Panc1 (cell line): ENCODE measurements at regions not wholly inside any gene's neighbourhood (a gene's known extent, or its start where the extent isn't known, plus 50 kb on each side); places are given as distances from the start of the nearest gene placed in this dataset.

Experiments used
- ATAC-seq: fragments of 200-7000 bp; cut with Tn5 transposase; 2 replicates; pipeline ENCODE4 v1.9.1; 2020; ENCODE audit warnings: mild to moderate bottlenecking, moderate library complexity
- BruUV-seq: library from RNA; stranded (reverse); fragments of 400-500 nt; replicated peaks from 2 replicates; lab custom pipeline; 2021; lab: Mats Ljungman, UMichigan
- CTCF ChIA-PET: fragments of 300-600 bp; sonication (Branson Sonifier 250); formaldehyde crosslinking; loops from one replicate; lab custom pipeline; 2022; ENCODE audit warnings: antibody characterized with exemption; lab: Charles Lee
- POLR2A ChIA-PET: fragments of 300-600 bp; sonication (Branson Sonifier 250); formaldehyde crosslinking; loops from one replicate; lab custom pipeline; 2022; ENCODE audit warnings: antibody characterized with exemption; lab: Charles Lee
- DNase-seq: peaks from one replicate; pipeline ENCODE4 v3.0.0-alpha.2; 2010; ENCODE audit warnings: low read depth, low spot score
- H3K27ac ChIP-seq: 2 replicates; pipeline ENCODE4 v1.5.1; 2011; ENCODE audit warnings: mild to moderate bottlenecking, low read length, inconsistent platforms
- H3K27me3 ChIP-seq: fragments of 200-500 bp; sonication (Bioruptor generic); 2 replicates; pipeline ENCODE4 v1.6.0; 2014; ENCODE audit warnings: low read length, inconsistent platforms; ENCODE audit not compliant: control insufficient read depth, insufficient read depth
- H3K36me3 ChIP-seq: fragments of 200-500 bp; sonication (Bioruptor generic); 2 replicates; pipeline ENCODE4 v1.5.1; 2014; ENCODE audit warnings: inconsistent platforms, mild to moderate bottlenecking, low read length, moderate library complexity; ENCODE audit not compliant: control insufficient read depth, insufficient read depth
- H3K4me1 ChIP-seq: 2 replicates; pipeline ENCODE4 v1.5.1; 2011; ENCODE audit warnings: inconsistent platforms, mild to moderate bottlenecking, low read length, moderate library complexity; ENCODE audit not compliant: control insufficient read depth, insufficient read depth
- H3K4me3 ChIP-seq, 2 experiments: 2 replicates each; pipeline ENCODE4 v1.5.1; 2011 to 2012; ENCODE audit warnings: low read depth in 2 of 2, low read length in 2 of 2, mild to moderate bottlenecking in 2 of 2, inconsistent platforms in 1 of 2, moderate library complexity in 1 of 2
- H3K9me3 ChIP-seq: fragments of 200-500 bp; sonication (Bioruptor generic); 2 replicates; pipeline ENCODE4 v1.5.1; 2014; ENCODE audit warnings: low read depth, mild to moderate bottlenecking, inconsistent platforms, low read length, moderate library complexity; ENCODE audit not compliant: control insufficient read depth, insufficient read depth
- POLR2AphosphoS5 ChIP-seq: IDR thresholded peaks from 2 replicates; pipeline ENCODE4 v1.6.1; 2012; ENCODE audit warnings: mild to moderate bottlenecking, low read depth, low read length, moderate library complexity
- SIN3A ChIP-seq: IDR thresholded peaks from 2 replicates; pipeline ENCODE4 v1.6.1; 2012; ENCODE audit warnings: low read depth, mild to moderate bottlenecking, low read length, moderate library complexity, borderline replicate concordance; ENCODE audit not compliant: insufficient read depth
- TCF7L2 ChIP-seq: IDR thresholded peaks from 2 replicates; pipeline ENCODE4 v1.6.1; 2011; ENCODE audit warnings: mild to moderate bottlenecking, low read depth, low read length, inconsistent platforms
- in situ Hi-C: cut with HindIII; loops from 2 replicates; pipeline ENCODE4 v1.10.0; 2016; ENCODE audit warnings: low sequenced_read_pairs, low pct_unique_long_range_greater_than_20kb
- intact Hi-C: fragments of 100-400 bp; cut with micrococcal nuclease; formaldehyde crosslinking; loops from one replicate; pipeline ENCODE4 v1.10.0; 2022; ENCODE audit not compliant: unreplicated experiment
- TF ChIP-seq, protein P1 (sequence below): fragments of 450-650 bp; IDR thresholded peaks from 2 replicates; pipeline ENCODE4 v1.5.1; 2017; ENCODE audit warnings: mild to moderate bottlenecking
- TF ChIP-seq, protein P2 (sequence below), 2 experiments: IDR thresholded peaks; 2 replicates each; pipeline ENCODE4 v1.6.1; 2011 to 2012; ENCODE audit warnings: low read depth in 2 of 2, control low read depth in 1 of 2, low read length in 1 of 2, mild to moderate bottlenecking in 1 of 2, moderate library complexity in 1 of 2; ENCODE audit not compliant: insufficient read depth in 1 of 2

DNA sequence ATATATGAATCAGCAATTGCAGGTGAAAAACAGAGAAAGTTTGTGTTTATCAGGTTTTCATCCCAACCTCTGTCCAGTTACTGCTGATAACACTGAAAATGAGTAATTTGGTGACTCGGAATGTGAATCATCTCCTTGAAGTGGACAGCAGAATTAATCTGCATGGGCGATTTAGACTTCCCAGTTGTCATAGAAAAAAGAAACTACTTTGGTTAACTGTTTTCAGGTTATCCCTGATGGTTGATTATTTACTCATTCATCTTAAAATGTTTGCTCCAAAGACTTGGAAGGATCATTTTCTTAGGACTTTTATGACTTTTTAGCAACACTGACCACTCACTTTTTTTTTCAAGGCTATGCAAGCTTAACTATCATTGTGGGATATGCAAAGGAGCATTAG lies 504.1 kb upstream of the ANKRD30A start:
- H3K27ac ChIP-seq = no peak overlapping the region
- H3K27me3 ChIP-seq = no peaks in the 10 kb centered on the region
- ChIA-PET CTCF (no interaction called here), POLR2A (no interaction called here)
- no TSS peak for BruUV-seq
- no peak for DNase-seq
- intact Hi-C loops (no loop called here), in situ Hi-C loops (no loop called here)
- TF ChIP-seq SIN3A = no peak
- TF ChIP-seq, protein P1, sequence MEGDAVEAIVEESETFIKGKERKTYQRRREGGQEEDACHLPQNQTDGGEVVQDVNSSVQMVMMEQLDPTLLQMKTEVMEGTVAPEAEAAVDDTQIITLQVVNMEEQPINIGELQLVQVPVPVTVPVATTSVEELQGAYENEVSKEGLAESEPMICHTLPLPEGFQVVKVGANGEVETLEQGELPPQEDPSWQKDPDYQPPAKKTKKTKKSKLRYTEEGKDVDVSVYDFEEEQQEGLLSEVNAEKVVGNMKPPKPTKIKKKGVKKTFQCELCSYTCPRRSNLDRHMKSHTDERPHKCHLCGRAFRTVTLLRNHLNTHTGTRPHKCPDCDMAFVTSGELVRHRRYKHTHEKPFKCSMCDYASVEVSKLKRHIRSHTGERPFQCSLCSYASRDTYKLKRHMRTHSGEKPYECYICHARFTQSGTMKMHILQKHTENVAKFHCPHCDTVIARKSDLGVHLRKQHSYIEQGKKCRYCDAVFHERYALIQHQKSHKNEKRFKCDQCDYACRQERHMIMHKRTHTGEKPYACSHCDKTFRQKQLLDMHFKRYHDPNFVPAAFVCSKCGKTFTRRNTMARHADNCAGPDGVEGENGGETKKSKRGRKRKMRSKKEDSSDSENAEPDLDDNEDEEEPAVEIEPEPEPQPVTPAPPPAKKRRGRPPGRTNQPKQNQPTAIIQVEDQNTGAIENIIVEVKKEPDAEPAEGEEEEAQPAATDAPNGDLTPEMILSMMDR = no peak
- TF ChIP-seq TCF7L2 = no peak
- TF ChIP-seq, protein P2, sequence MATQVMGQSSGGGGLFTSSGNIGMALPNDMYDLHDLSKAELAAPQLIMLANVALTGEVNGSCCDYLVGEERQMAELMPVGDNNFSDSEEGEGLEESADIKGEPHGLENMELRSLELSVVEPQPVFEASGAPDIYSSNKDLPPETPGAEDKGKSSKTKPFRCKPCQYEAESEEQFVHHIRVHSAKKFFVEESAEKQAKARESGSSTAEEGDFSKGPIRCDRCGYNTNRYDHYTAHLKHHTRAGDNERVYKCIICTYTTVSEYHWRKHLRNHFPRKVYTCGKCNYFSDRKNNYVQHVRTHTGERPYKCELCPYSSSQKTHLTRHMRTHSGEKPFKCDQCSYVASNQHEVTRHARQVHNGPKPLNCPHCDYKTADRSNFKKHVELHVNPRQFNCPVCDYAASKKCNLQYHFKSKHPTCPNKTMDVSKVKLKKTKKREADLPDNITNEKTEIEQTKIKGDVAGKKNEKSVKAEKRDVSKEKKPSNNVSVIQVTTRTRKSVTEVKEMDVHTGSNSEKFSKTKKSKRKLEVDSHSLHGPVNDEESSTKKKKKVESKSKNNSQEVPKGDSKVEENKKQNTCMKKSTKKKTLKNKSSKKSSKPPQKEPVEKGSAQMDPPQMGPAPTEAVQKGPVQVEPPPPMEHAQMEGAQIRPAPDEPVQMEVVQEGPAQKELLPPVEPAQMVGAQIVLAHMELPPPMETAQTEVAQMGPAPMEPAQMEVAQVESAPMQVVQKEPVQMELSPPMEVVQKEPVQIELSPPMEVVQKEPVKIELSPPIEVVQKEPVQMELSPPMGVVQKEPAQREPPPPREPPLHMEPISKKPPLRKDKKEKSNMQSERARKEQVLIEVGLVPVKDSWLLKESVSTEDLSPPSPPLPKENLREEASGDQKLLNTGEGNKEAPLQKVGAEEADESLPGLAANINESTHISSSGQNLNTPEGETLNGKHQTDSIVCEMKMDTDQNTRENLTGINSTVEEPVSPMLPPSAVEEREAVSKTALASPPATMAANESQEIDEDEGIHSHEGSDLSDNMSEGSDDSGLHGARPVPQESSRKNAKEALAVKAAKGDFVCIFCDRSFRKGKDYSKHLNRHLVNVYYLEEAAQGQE (IDR thresholded peaks at IDR 0.05; ENCODE audit: insufficient read depth in 1 of 2, low read depth in 2 of 2, low read length in 1 of 2) = no peak
- no peak for TF ChIP-seq POLR2AphosphoS5
- ATAC-seq = no peak
- no peak overlapping the region for H3K4me3 ChIP-seq
- H3K4me1 ChIP-seq = no peaks in the 10 kb centered on the region
- H3K9me3 ChIP-seq = no peaks in the 10 kb centered on the region
- no peaks in the 10 kb centered on the region for H3K36me3 ChIP-seq

DNA sequence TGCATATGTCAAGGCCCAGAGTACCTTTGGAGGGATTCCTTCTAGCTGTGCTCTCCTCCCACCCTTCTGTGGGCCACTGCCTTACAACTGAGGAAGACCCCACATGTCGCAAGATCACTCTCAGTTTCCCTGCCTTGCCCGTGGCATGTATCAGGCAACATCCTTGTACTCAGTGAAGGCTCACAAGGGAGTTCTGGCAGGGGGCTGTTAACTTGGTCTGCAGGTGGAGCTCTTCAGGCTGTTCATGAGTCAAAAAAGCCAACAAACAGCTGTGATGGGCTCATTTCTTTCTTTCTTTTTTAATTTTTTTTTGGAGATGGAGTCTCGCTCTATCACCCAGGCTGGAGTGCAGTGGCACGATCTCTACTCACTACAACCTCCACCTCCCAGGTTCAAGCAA lies 513.0 kb upstream of the ANKRD30A start:
- intact Hi-C loops = no loop called here
- CTCF ChIA-PET = no interaction called here
- in situ Hi-C loops = no loop called here
- H3K4me1 ChIP-seq = no peaks in the 10 kb centered on the region
- H3K4me3 ChIP-seq = no peak overlapping the region
- H3K9me3 ChIP-seq = no peaks in the 10 kb centered on the region
- BruUV-seq = no TSS peak
- no peaks in the 10 kb centered on the region for H3K36me3 ChIP-seq
- H3K27me3 ChIP-seq = no peaks in the 10 kb centered on the region
- TF ChIP-seq TCF7L2 (no peak), POLR2AphosphoS5 (no peak), SIN3A (no peak)
- TF ChIP-seq, protein P2 (IDR thresholded peaks at IDR 0.05; ENCODE audit: insufficient read depth in 1 of 2, low read depth in 2 of 2, low read length in 1 of 2) = no peak
- TF ChIP-seq, protein P1 = no peak
- H3K27ac ChIP-seq = no peak overlapping the region
- ATAC-seq (no peak), DNase-seq (no peak)
- POLR2A ChIA-PET = no interaction called here
